Astrocyte of the hippocampus (primary cell): ENCODE measurements at regions not wholly inside any gene's neighbourhood (a gene's known extent, or its start where the extent isn't known, plus 50 kb on each side); places are given as distances from the start of the nearest gene placed in this dataset.

Experiments used
- DNase-seq: peaks from one replicate; pipeline ENCODE4 v3.0.0; 2011; ENCODE audit warnings: low read depth, low spot score

- DNase-seq, result peak; percentile 71
Measured at GRCh38 chr4:71156616-71157015, 163.2 kb downstream of the DCK start.

- DNase-seq, result no peak
Measured at GRCh38 chr4:71162386-71162785, 168.9 kb downstream of the DCK start.

GRCh38 chr4:71163317-71163716 is 169.9 kb downstream of the DCK start:
- DNase-seq, result no peak

GRCh38 chr4:71167083-71167482 is 171.7 kb upstream of the SLC4A4 start:
- no peak for DNase-seq

- DNase-seq, result no peak
Measured at GRCh38 chr4:71171592-71171991, 167.2 kb upstream of the SLC4A4 start.

- DNase-seq, result no peak
Measured at GRCh38 chr4:71181332-71181731, 157.5 kb upstream of the SLC4A4 start.

- DNase-seq, result peak; percentile 69
Measured at GRCh38 chr4:71184195-71184781, 154.5 kb upstream of the SLC4A4 start.

- DNase-seq, result no peak
Measured at GRCh38 chr4:71185037-71185436, 153.8 kb upstream of the SLC4A4 start.

- DNase-seq, result no peak
Measured at GRCh38 chr4:71186257-71186565, 152.6 kb upstream of the SLC4A4 start.

- peak; percentile 82 for DNase-seq
Measured at GRCh38 chr4:71186566-71187403, 152.0 kb upstream of the SLC4A4 start.

- DNase-seq, result peak; percentile 68
Measured at GRCh38 chr4:71187404-71188155, 151.2 kb upstream of the SLC4A4 start.

- DNase-seq, result peak; percentile 35
Measured at GRCh38 chr4:71188156-71188640, 150.6 kb upstream of the SLC4A4 start.

- DNase-seq, result no peak
Measured at GRCh38 chr4:71188951-71189350, 149.9 kb upstream of the SLC4A4 start.

- peak; percentile 39 for DNase-seq
Measured at GRCh38 chr4:71189471-71189870, 149.3 kb upstream of the SLC4A4 start.

GRCh38 chr4:71194454-71194853 is 144.4 kb upstream of the SLC4A4 start:
- DNase-seq, result no peak

GRCh38 chr4:71195924-71196323 is 142.9 kb upstream of the SLC4A4 start:
- peak; percentile 72 for DNase-seq

GRCh38 chr4:71198958-71199357 is 139.9 kb upstream of the SLC4A4 start:
- no peak for DNase-seq

- DNase-seq, result no peak
Measured at GRCh38 chr4:71201057-71201456, 137.8 kb upstream of the SLC4A4 start.

- peak; percentile 53 for DNase-seq
Measured at GRCh38 chr4:71201817-71202576, 136.8 kb upstream of the SLC4A4 start.

- DNase-seq, result peak; percentile 65
Measured at GRCh38 chr4:71202705-71203104, 136.1 kb upstream of the SLC4A4 start.

GRCh38 chr4:71204056-71204455 is 134.8 kb upstream of the SLC4A4 start:
- no peak for DNase-seq

- DNase-seq, result peak; percentile 42
Measured at GRCh38 chr4:71206763-71207162, 132.1 kb upstream of the SLC4A4 start.
